ENCODE measurements at regions not wholly inside any gene's neighbourhood (a gene's known extent, or its start where the extent isn't known, plus 50 kb on each side); places are given as distances from the start of the nearest gene placed in this dataset.

DNA sequence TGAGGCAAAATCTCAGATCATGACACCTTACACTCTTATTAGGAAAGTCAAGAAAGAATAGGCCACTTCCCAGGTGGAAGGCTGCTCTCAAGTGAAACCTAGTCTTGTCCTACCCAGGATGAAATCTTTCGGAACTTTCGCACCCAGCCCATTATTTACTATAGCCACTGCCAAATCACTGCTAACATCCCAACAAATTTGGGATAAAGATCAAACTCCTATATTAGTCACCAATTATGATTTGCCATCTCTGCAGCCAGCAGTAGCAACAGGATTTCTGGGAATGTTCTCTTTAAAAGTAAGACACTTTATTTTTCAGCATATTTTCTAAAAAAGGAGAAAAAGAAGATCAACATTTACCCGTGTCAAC, 224.6 kb downstream of the GAS1 start:
- no peaks in the 10 kb centered on the region for H4K20me1 ChIP-seq (ENCODE audit: control insufficient read depth, insufficient read depth, low read length, poor library complexity, severe bottlenecking)
- DNase-seq (no peak), ATAC-seq (ENCODE audit: low read depth) (no peak)
- H2AFZ ChIP-seq (ENCODE audit: insufficient read depth, low read depth, low read length, poor library complexity, severe bottlenecking), result no peak overlapping the region
- no peaks in the 10 kb centered on the region for H3K79me2 ChIP-seq (ENCODE audit: control insufficient read depth, insufficient read depth, low read length)
- ChIA-PET POLR2A (no interaction called here), CTCF (no interaction called here)
- no peak overlapping the region for H3K4me3 ChIP-seq (ENCODE audit: control extremely low read depth in 1 of 5, extremely low read depth in 1 of 5, insufficient read depth in 1 of 5, low read depth in 2 of 5, low read length in 4 of 5)
- H3K4me2 ChIP-seq (replicated peaks; ENCODE audit: low read depth, low read length, poor library complexity, severe bottlenecking), result no peak overlapping the region
- no peak for TF ChIP-seq EZH2 (IDR thresholded peaks at IDR 0.05; ENCODE audit: borderline replicate concordance, insufficient read depth, low read depth, low read length, poor library complexity, severe bottlenecking)
- TF ChIP-seq, protein P1, sequence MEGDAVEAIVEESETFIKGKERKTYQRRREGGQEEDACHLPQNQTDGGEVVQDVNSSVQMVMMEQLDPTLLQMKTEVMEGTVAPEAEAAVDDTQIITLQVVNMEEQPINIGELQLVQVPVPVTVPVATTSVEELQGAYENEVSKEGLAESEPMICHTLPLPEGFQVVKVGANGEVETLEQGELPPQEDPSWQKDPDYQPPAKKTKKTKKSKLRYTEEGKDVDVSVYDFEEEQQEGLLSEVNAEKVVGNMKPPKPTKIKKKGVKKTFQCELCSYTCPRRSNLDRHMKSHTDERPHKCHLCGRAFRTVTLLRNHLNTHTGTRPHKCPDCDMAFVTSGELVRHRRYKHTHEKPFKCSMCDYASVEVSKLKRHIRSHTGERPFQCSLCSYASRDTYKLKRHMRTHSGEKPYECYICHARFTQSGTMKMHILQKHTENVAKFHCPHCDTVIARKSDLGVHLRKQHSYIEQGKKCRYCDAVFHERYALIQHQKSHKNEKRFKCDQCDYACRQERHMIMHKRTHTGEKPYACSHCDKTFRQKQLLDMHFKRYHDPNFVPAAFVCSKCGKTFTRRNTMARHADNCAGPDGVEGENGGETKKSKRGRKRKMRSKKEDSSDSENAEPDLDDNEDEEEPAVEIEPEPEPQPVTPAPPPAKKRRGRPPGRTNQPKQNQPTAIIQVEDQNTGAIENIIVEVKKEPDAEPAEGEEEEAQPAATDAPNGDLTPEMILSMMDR (IDR thresholded peaks at IDR 0.05), result no peak
- Mint-ChIP-seq H3K27ac (no peak overlapping the region), H3K4me1 (no peaks in the 10 kb centered on the region), H3K9me3 (ENCODE audit: insufficient read depth) (no peaks in the 10 kb centered on the region), H3K4me3 (no peak overlapping the region), H3K27me3 (peaks cover 4% of the 10 kb centered on the region)
- no peak overlapping the region for H3K27ac ChIP-seq (ENCODE audit: low read length in 2 of 2)
- 90% methylated on average over 3 of the region's 3 CpGs for WGBS (ENCODE audit: insufficient coverage)
- no peak overlapping the region for H3K9ac ChIP-seq (ENCODE audit: low read length)
- no peaks in the 10 kb centered on the region for H3K27me3 ChIP-seq (replicated peaks in 1 of 4; ENCODE audit: control extremely low read depth in 1 of 4, control insufficient read depth in 3 of 4, insufficient read depth in 4 of 4, low read length in 3 of 4)
- no peaks in the 10 kb centered on the region for H3K9me3 ChIP-seq (ENCODE audit: control extremely low read depth in 1 of 3, control insufficient read depth in 2 of 3, insufficient read depth in 1 of 3, low read length in 2 of 3)
- no peaks in the 10 kb centered on the region for H3K36me3 ChIP-seq (replicated peaks in 1 of 2; ENCODE audit: control extremely low read depth in 1 of 2, control insufficient read depth in 1 of 2, extremely low read depth in 1 of 2, insufficient read depth in 2 of 2, low read length in 1 of 2)
- no peaks in the 10 kb centered on the region for H3K4me1 ChIP-seq (ENCODE audit: control insufficient read depth in 2 of 2, insufficient read depth in 2 of 2, low read length in 2 of 2)
- intact Hi-C loops (cut with micrococcal nuclease), result no loop called here

DNA sequence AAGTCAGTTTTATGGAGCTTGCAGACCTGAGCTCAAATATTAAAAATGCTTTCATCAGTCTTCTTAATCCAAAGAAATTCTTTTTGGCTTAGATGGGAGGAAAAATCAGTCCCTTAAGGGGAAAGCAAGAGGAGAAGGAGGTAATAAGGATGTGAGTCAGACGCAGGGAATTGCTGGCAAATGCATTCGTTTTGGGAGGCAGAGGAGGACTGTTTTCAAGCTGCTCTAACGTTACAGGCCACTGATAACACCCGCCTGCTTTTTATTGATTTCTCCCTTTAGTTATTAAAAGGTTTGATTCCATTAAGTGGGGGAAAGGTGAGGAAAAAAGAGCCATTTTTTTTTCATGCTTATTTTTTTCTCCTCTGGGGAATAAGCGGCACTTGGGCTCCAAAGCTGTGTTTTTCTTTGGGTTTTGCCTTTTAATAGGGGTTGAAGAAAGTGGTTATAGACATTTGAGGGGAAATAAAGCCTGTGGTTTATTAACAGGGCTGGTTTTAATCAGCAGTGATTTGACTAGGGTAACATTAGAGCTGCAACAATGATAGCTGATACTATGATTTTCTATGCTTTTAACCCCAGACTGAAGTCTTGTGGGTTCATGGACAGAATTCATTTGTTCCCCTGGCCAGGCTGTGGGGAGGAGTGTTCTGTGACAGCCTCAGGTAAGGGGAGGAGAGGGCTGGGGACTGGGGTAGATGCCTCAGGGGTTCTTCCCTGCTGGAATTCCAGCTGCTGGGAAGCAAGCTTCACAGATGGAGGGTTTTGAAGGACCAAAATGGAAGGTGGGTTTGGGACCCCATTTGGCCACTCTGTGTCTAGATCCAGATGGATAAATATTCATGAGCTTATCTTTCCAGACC, 225.2 kb downstream of the GAS1 start:
- no peak overlapping the region for H3K27ac Mint-ChIP-seq
- no peaks in the 10 kb centered on the region for H3K9me3 ChIP-seq (ENCODE audit: control extremely low read depth in 1 of 3, control insufficient read depth in 2 of 3, insufficient read depth in 1 of 3, low read length in 2 of 3)
- POLR2A ChIA-PET, result no interaction called here
- H3K4me1 ChIP-seq (ENCODE audit: control insufficient read depth in 2 of 2, insufficient read depth in 2 of 2, low read length in 2 of 2), result no peaks in the 10 kb centered on the region
- H3K4me3 ChIP-seq (ENCODE audit: control extremely low read depth in 1 of 5, extremely low read depth in 1 of 5, insufficient read depth in 1 of 5, low read depth in 2 of 5, low read length in 4 of 5), result no peak overlapping the region
- no peak overlapping the region for H3K27ac ChIP-seq (ENCODE audit: low read length in 2 of 2)
- intact Hi-C loops (cut with micrococcal nuclease), result no loop called here
- no peaks in the 10 kb centered on the region for H3K9me3 Mint-ChIP-seq (ENCODE audit: insufficient read depth)
- H3K36me3 ChIP-seq (replicated peaks in 1 of 2; ENCODE audit: control extremely low read depth in 1 of 2, control insufficient read depth in 1 of 2, extremely low read depth in 1 of 2, insufficient read depth in 2 of 2, low read length in 1 of 2), result no peaks in the 10 kb centered on the region
- H4K20me1 ChIP-seq (ENCODE audit: control insufficient read depth, insufficient read depth, low read length, poor library complexity, severe bottlenecking), result no peaks in the 10 kb centered on the region
- ATAC-seq (ENCODE audit: low read depth) (no peak), DNase-seq (no peak)
- no peaks in the 10 kb centered on the region for H3K27me3 ChIP-seq (replicated peaks in 1 of 4; ENCODE audit: control extremely low read depth in 1 of 4, control insufficient read depth in 3 of 4, insufficient read depth in 4 of 4, low read length in 3 of 4)
- H3K27me3 Mint-ChIP-seq, result peaks cover 8% of the 10 kb centered on the region
- WGBS (ENCODE audit: insufficient coverage), result 100% methylated on average over 2 of the region's 5 CpGs
- H3K4me2 ChIP-seq (replicated peaks; ENCODE audit: low read depth, low read length, poor library complexity, severe bottlenecking), result no peak overlapping the region
- H3K79me2 ChIP-seq (ENCODE audit: control insufficient read depth, insufficient read depth, low read length), result no peaks in the 10 kb centered on the region
- no peak overlapping the region for H2AFZ ChIP-seq (ENCODE audit: insufficient read depth, low read depth, low read length, poor library complexity, severe bottlenecking)
- H3K4me1 Mint-ChIP-seq, result no peaks in the 10 kb centered on the region
- H3K4me3 Mint-ChIP-seq, result no peak overlapping the region
- no peak overlapping the region for H3K9ac ChIP-seq (ENCODE audit: low read length)
- TF ChIP-seq, protein P1 (IDR thresholded peaks at IDR 0.05), result no peak
- TF ChIP-seq EZH2 (IDR thresholded peaks at IDR 0.05; ENCODE audit: borderline replicate concordance, insufficient read depth, low read depth, low read length, poor library complexity, severe bottlenecking), result no peak
- CTCF ChIA-PET, result no interaction called here
